ENCODE measurements at regions not wholly inside any gene's neighbourhood (a gene's known extent, or its start where the extent isn't known, plus 50 kb on each side); places are given as distances from the start of the nearest gene placed in this dataset.
"Not testable (repeated sequence)": the region's sequence is repeated elsewhere in the genome, so short reads cannot be mapped to it uniquely, and the experiment has no call there.

DNA sequence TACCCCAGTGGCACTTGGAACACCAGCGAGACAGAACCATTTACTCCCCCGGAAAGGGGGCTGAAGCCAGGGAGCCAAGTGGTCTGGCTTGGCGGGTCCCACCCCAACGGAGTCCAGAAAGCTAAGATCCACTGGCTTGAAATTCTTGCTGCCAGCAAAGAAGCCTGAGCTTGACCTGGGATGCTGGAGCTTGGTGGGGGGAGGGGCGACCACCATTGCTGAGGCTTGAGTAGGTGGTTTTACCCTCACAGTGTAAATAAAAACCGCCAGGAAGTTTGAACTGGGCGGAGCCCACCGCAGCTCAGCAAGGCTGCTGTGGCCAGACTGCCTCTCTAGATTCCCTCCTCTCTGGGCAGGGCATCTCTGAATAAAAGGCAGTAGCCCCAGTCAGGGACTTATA is 62.8 kb downstream of the RPS24 start:
- not testable (repeated sequence) for DNase-seq

GRCh38 chr10:78102593-78102992 is 68.9 kb downstream of the RPS24 start:
- not testable (repeated sequence) for DNase-seq

DNA sequence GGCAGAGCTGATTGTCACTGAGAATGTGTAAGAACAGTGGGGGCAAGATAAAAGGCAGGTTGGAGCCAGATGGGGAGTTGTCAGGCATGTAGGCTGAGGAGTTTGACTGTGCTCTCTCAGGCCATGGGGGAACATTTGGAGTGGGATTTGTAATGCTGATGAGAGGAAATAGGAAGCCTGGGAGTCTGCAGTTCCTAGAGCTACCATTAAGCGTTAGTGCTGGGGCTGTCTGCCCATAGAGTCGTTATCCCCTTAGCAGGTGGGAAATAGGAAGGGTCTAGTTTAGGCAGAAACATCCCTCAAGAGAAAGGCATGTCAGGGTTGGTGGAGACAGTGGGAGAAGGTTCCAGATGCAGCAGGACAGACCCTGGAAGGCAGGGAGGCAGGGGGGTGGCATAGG is 75.5 kb downstream of the RPS24 start:
- no peak for DNase-seq

GRCh38 chr10:78115135-78115853 is 81.6 kb downstream of the RPS24 start:
- DNase-seq = no peak

DNA sequence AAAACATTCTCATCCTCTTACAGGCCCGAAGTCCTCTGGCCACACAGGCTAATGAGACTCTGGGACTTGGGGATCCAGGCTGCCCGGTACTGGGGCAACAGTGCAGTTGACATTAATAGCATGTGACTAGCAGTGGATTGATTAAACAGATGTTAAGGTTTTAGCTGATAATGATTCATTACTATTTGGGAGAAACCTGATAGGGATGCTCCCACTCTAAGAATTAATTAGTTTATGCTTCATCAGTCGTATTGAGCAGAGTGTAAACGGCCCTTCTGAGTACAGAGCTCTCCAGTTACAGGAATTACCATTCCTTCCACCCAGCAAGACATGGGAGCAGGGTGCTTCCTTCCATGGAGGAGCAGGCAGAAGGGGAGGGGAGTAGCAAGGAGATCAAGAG is 82.7 kb downstream of the RPS24 start:
- DNase-seq = no peak

- DNase-seq = no peak
These were observed 84.9 kb downstream of the RPS24 start for GRCh38 chr10:78118591-78118990.

DNA sequence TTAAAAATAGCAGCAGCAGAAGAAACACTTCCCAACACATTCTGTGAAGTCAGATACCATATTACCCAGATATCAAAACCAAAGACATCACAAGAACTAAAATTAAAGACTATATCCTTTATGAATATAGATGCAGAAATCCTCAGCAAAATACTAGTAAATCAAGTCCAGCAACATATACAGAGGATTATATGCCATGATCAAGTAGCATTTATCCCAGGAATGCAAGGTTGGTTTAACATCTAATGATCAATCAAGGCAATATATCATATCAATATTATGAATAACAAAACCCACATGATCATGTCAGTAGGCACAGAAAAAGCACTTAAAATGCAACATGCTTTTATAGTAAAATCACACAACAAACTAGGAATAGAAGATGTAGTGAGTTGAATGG is 88.1 kb downstream of the RPS24 start:
- no peak for DNase-seq

- DNase-seq = no peak
These were observed 90.5 kb downstream of the RPS24 start for GRCh38 chr10:78124167-78124566.

- DNase-seq = no peak
These were observed 95.5 kb downstream of the RPS24 start for GRCh38 chr10:78129211-78129610.

DNA sequence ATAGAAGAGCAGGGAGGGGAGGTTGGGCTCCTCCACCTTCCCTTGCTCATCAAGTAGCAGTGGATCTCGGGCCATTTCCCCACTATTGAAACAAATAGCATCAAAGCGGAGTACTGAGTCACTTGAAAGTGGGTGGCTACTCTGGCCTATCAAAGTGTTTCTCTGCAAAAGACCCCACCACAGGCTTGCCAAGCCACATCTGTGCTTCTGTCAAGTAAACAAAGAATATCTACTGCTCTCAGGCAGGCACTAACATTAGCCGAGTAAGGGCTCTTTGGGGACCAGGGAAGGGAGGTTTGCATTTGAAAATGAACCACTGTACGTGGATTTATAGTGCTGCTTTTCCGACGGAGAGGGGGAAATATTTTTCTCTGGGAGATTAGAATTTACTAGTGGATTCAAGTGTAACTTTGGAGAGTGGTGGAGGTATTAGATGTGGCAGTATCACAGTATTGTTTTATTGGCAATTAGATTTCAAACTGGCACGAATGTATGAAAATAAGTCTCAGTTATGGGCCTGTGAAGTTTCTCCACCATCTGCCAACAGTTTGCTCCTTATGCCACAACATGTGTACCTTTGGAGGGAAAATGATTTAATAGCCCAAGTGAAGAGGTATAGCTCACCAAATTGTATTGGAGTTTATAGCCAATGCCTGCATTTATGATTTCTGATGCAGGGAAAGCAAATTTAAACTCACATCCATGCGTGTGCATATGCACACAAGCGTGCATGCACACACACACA is 97.5 kb downstream of the RPS24 start:
- DNase-seq = no peak

DNA sequence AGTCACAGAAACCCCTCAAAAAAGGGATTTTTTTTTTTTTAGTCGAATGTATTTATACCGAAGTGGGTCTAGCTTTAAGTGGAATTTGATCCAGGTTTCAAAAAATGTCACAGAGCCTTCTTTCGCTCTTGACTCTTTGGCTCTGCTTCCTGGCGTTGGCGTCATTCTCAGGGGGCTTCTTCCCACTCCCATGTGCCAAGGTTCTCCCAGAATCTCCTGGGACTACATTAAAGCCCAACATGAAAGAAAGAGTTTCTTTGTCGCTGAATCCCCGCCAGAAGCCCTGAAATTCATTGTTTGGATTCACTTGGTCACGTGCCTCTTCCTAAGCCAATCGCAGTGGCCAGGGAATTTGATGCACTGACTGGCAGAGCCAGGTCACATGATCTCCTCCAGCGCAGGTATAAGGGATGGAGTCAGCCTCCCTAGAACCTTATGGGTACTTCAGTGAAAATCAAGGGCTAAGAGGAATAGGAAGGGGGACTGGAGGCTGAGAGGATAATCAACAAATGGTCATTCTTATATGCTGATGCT is 101.2 kb downstream of the RPS24 start:
- no peak for DNase-seq

DNA sequence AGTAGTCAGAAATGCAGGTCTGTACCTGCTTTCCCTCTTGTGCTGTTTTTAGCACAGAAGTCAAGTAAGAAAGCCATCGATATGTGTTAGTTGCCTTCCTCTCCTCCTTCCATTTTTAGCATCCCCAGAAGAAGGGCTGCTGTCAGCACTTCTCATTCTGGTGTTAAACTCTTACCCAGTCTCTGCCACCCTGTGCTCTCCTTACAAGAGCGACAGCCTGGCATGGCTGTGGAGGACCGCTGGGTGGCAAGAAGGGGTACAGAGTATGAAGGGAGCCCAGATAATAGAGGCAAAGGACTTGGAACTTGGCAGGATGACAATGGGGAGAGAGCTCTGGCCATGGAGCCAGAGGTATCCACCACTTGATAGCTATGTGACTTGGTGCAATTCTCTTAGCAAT is 103.5 kb downstream of the RPS24 start:
- DNase-seq = no peak

- no peak for DNase-seq
These were observed 105.7 kb downstream of the RPS24 start for GRCh38 chr10:78139341-78139740.

GRCh38 chr10:78140066-78140630 is 106.5 kb downstream of the RPS24 start:
- no peak for DNase-seq

GRCh38 chr10:78143576-78143975 is 109.9 kb downstream of the RPS24 start:
- DNase-seq = no peak

- DNase-seq = no peak
These were observed 112.5 kb downstream of the RPS24 start for GRCh38 chr10:78146200-78146599.

DNA sequence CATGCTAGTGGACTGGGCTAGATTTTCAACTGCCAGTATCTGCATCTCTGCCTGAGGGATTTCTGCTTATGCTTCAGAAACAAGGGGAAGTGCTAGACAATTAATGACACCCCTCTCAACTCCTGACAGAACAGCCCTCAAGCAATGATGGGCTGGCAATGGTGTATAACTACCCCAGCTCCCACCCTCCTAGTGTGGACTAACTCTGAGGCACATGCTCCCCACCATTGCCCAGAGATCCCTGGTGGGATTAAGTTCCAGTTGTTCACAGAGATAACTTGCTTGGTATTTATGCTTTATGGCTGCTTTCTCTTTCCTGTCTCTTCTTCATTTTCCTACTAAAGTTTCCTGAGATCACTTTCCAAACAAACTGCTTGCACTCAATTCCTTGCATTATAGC is 113.5 kb downstream of the RPS24 start:
- no peak for DNase-seq

DNA sequence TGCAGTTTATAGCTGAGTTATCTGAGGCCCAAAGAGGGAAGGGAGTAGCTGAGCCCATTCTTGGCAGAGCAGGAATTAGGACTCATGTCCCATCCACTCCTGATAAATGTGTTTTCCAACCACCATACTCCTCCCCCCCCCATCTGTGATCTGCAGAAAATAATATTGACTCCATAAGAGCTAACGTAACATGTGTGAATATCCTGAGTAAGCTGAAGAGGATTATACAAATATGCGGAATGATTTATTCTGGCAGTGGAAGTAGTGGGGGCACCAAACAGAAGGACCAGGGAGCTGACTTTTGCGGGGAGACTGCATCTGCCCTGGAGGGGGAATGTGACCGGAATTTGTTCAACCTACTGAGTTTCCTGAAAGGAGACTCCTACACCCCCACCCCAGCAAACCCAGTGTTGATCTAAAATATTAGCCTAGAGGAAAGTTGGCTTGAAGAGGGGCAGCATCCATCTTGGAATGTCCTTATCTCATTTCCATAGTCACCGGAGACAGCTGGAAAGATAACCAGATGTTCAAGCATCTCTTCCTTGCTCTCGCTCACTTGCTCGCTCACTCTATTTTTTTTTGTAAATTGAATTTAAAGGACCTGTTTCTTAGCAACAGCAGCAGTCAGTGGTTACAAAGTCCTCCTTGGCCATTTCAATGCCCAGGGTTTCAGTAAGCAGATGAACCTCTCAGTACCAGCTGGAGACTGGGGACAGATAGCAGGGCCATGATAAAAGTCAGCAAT is 114.7 kb downstream of the RPS24 start:
- DNase-seq = no peak

DNA sequence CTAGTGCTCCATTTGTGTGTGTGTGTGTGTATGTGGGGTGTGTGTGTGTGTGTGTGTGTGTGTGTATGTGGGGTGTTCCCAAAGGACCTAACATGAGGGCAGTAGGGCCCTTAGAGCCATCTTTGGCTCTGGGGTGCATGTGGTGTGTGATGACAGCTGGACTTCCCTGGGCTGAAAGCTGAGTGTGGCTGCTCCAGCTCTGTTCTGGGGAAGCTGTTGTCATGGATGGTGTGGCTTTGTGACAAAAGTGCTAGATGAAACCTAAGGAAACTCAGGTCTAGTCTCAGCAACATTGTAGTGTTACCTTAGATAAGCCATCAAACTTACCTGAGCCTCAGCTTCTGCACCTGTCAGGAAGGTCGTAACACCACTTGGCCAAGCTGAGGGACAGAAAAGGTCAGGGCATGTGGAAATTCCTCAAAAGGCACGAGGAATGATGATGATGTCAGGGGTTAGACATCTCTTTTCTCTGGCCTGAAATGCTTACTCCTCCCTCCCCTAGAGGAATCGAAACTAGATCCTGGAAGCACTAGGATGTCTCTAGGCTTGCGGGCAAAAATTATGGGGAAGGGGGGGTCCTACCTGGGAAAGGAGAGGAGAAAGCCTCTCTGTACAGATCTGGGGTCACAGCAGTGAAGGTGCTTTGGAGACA is 115.4 kb downstream of the RPS24 start:
- DNase-seq = no peak

DNA sequence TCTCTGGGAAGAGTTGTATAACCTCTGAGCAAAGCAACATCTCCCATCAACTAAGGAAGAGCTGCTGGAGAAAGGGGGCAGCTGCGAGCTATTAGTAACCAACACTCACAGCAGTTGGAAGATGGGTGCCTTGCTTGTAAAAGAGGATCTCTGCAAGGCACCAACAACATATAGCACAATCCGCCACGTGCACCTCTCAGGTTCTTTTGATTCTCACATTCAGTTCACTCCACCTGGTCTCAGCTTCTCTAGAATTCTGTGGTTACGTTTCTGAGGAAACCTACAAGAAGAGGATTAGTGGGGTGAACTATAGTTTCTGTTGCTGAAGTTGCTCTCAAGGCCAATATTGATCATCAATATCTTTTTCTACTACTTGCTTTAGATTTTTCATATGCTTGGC is 117.1 kb downstream of the RPS24 start:
- no peak for DNase-seq

- no peak for DNase-seq
These were observed 122.1 kb downstream of the RPS24 start for GRCh38 chr10:78155722-78156121.

GRCh38 chr10:78160591-78160990 is 126.9 kb downstream of the RPS24 start:
- DNase-seq = no peak

GRCh38 chr10:78162853-78163252 is 129.2 kb downstream of the RPS24 start:
- DNase-seq = no peak

All from NCI-H1436 (cell line).